ENCODE measurements at regions not wholly inside any gene's neighbourhood (a gene's known extent, or its start where the extent isn't known, plus 50 kb on each side); places are given as distances from the start of the nearest gene placed in this dataset.

GRCh38 chr2:180394305-180394704 lies 387.2 kb upstream of the CWC22 start:
- no peak for DNase-seq (ENCODE audit: low read depth)
- TF ChIP-seq CTCF (IDR thresholded peaks at IDR 0.05; ENCODE audit: control insufficient read depth, extremely low read depth, insufficient read depth) = no peak
- H3K4me3 ChIP-seq (ENCODE audit: low read depth, low read length) = no peak overlapping the region

- DNase-seq (ENCODE audit: low read depth) = peak; percentile 28
Measured at GRCh38 chr2:180385601-180386201, 378.6 kb upstream of the CWC22 start.

GRCh38 chr2:180376066-180376465 lies 369.0 kb upstream of the CWC22 start:
- no peak for TF ChIP-seq CTCF (IDR thresholded peaks at IDR 0.05; ENCODE audit: control insufficient read depth, extremely low read depth, insufficient read depth)
- H3K4me3 ChIP-seq (ENCODE audit: low read depth, low read length) = no peak overlapping the region
- DNase-seq (ENCODE audit: low read depth) = no peak

More at GRCh38 chr2:180385601-180386201, 378.6 kb upstream of the CWC22 start:
- no peak overlapping the region for H3K4me3 ChIP-seq (ENCODE audit: low read depth, low read length)
- TF ChIP-seq CTCF (IDR thresholded peaks at IDR 0.05; ENCODE audit: control insufficient read depth, extremely low read depth, insufficient read depth) = no peak

GRCh38 chr2:180374502-180375281 lies 367.6 kb upstream of the CWC22 start:
- peak; percentile 97 for DNase-seq (ENCODE audit: low read depth)
- no peak overlapping the region for H3K4me3 ChIP-seq (ENCODE audit: low read depth, low read length)
- TF ChIP-seq CTCF (IDR thresholded peaks at IDR 0.05; ENCODE audit: control insufficient read depth, extremely low read depth, insufficient read depth) = no peak

- peak; percentile 81 for DNase-seq (ENCODE audit: low read depth)
- H3K4me3 ChIP-seq (ENCODE audit: low read depth, low read length) = no peak overlapping the region
- TF ChIP-seq CTCF (IDR thresholded peaks at IDR 0.05; ENCODE audit: control insufficient read depth, extremely low read depth, insufficient read depth) = no peak
Measured at GRCh38 chr2:180370511-180371205, 363.6 kb upstream of the CWC22 start.

- H3K4me3 ChIP-seq (ENCODE audit: low read depth, low read length) = no peak overlapping the region
- DNase-seq (ENCODE audit: low read depth) = no peak
- no peak for TF ChIP-seq CTCF (IDR thresholded peaks at IDR 0.05; ENCODE audit: control insufficient read depth, extremely low read depth, insufficient read depth)
Measured at GRCh38 chr2:180368881-180369280, 361.8 kb upstream of the CWC22 start.
